MG63 (cell line): ENCODE measurements at regions not wholly inside any gene's neighbourhood (a gene's known extent, or its start where the extent isn't known, plus 50 kb on each side); places are given as distances from the start of the nearest gene placed in this dataset.
"Not testable (repeated sequence)": the region's sequence is repeated elsewhere in the genome, so short reads cannot be mapped to it uniquely, and the experiment has no call there.

ENCODE experiments used
- DNase-seq: peaks from one replicate; pipeline ENCODE4 v3.0.0-alpha.2; 2020
- H3K27me3 ChIP-seq: fragments of 250-450 bp; sonication (Bioruptor Pico); 2 replicates; pipeline ENCODE4 v1.5.1; 2020; ENCODE audit warnings: mild to moderate bottlenecking, moderate library complexity
- H3K36me3 ChIP-seq: fragments of 250-450 bp; sonication (Bioruptor Pico); 2 replicates; pipeline ENCODE4 v1.5.1; 2020; ENCODE audit warnings: mild to moderate bottlenecking, moderate library complexity
- H3K4me3 ChIP-seq: fragments of 250-450 bp; sonication (Bioruptor Pico); 2 replicates; pipeline ENCODE4 v1.5.1; 2020; ENCODE audit warnings: mild to moderate bottlenecking, moderate library complexity
- H3K9me3 ChIP-seq: fragments of 250-450 bp; sonication (Bioruptor Pico); 2 replicates; pipeline ENCODE4 v1.5.1; 2020; ENCODE audit warnings: mild to moderate bottlenecking, moderate library complexity

DNA sequence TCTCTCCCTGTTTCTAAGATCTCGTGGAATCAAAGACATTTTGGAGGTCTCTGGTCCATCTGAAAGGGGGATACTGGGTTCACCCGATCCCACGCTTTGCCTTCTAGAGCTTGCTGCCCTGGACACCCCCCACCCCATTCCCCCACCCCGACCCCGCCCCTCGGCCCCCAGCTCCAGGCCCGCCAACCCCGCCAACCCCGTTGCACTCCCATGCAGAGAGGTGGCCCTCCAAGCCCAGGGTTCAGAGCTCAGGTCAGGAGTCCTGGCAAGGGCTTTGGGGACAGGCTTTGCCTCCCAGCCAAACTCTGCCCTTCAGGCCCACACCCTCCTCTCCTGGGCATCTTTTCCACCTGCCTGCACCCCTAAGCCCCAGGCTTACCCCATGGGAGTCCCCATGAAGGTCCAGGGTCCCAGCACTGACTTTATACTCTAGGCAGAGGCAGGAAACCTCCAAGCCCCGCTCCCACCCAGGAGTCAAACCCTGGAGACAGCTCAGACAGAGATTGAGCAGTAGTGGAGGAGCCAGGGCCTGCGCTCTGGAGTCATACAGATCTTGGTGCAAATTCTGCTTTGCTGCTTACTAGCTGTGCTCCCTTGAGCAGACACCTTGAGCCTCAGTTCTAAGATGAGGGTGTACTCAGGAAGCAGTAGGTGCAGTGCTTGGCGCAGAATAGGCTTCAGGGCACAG is 155.9 kb downstream of the FOXD2 start:
- no peaks in the 10 kb centered on the region for H3K9me3 ChIP-seq
- DNase-seq = no peak
- no peak overlapping the region for H3K4me3 ChIP-seq
- no peaks in the 10 kb centered on the region for H3K36me3 ChIP-seq
- H3K27me3 ChIP-seq = no peaks in the 10 kb centered on the region

DNA sequence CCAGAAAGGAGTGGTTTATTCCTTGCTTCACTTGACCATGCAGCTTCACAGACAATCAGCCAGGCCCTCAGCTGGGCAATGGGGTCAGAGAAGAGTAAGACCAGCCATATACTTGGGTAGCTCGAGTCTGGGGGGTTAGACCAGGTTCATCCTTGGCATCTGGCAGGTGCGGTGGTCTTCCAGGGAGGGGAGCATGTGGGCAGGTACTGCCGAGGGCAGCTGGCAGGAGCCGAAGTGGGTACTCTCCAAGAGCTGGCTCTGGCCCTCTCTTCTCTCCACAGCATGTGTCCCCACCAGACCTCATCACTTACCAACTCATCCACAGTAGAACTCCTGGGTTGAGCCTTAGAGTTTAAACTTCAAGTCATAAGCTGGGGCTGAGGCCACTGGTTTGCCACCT is 156.8 kb downstream of the FOXD2 start:
- no peaks in the 10 kb centered on the region for H3K36me3 ChIP-seq
- peaks cover 2% of the 10 kb centered on the region for H3K9me3 ChIP-seq
- H3K4me3 ChIP-seq = no peak overlapping the region
- no peaks in the 10 kb centered on the region for H3K27me3 ChIP-seq
- DNase-seq = no peak

DNA sequence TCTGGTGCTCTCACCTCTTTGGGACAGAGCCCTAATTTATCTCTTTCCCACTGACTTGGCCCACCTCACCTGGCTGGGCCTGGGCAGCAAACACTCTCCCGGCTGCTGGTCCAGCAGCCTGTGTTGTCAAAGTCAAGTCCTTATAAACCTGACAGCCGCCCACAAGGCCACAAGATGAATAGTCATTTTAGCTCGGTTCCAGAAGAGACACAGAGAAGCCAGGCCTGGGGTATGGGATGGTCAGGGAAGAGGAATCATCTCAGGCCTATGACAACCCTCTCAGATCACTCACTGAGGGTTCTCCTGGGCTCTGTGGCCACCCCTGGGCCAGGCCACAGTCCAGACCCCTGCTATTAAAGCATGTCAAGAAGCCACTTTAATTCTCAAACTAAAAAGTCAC is 158.5 kb downstream of the FOXD2 start:
- H3K4me3 ChIP-seq = no peak overlapping the region
- no peak for DNase-seq
- H3K36me3 ChIP-seq = no peaks in the 10 kb centered on the region
- H3K9me3 ChIP-seq = peaks cover 12% of the 10 kb centered on the region
- H3K27me3 ChIP-seq = no peaks in the 10 kb centered on the region

- DNase-seq = no peak
- Histone ChIP-seq H3K9me3 (peaks cover 12% of the 10 kb centered on the region), H3K27me3 (no peaks in the 10 kb centered on the region), H3K36me3 (no peaks in the 10 kb centered on the region), H3K4me3 (no peak overlapping the region)
These were observed 160.5 kb downstream of the FOXD2 start for GRCh38 chr1:47598357-47598756.

DNA sequence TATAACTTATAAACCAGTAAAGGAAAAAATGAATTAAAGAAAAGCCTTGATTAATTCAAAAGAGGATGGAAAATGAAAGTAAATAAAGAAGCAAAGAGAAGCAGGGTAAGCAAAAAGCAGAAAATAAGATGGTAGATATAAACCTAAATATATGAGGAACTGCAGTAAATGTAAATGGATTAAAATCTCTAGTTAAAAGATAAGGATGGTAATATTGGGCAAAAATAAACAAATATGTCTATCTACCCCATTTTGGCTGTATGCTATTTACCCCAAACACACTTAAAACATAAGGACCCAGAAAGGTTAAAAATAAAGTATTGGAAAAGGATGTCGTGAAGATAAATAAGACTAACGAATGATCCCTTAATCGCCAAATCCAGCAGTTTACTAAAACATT is 161.9 kb downstream of the FOXD2 start:
- Histone ChIP-seq H3K27me3 (no peaks in the 10 kb centered on the region), H3K4me3 (no peak overlapping the region), H3K36me3 (no peaks in the 10 kb centered on the region), H3K9me3 (peaks cover 12% of the 10 kb centered on the region)
- DNase-seq = no peak

GRCh38 chr1:47602491-47602890 is 164.6 kb downstream of the FOXD2 start:
- H3K9me3 ChIP-seq = peaks cover 12% of the 10 kb centered on the region
- not testable (repeated sequence) for H3K36me3 ChIP-seq, H3K4me3 ChIP-seq, DNase-seq, H3K27me3 ChIP-seq

DNA sequence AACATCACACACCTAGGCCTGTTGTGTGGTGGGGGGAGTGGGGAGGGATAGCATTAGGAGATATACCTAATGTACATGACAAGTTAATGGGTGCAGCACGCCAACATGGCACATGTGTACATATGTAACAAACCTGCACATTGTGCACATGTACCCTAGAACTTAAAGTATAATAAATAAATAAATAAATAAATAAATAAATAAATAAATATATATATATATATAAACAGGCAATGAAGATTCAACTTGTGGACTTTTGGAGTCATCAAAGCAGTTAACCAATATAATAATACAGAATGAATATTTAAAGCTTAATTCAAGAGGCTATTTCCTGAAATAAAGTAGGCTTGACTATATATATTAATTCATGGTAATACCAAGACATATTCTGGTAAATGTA is 167.0 kb downstream of the FOXD2 start:
- not testable (repeated sequence) for H3K36me3 ChIP-seq, H3K27me3 ChIP-seq, DNase-seq, H3K4me3 ChIP-seq, H3K9me3 ChIP-seq

GRCh38 chr1:47608296-47608875 is 170.5 kb downstream of the FOXD2 start:
- Histone ChIP-seq H3K4me3 (no peak overlapping the region), H3K36me3 (no peaks in the 10 kb centered on the region)
- no peak for DNase-seq

DNA sequence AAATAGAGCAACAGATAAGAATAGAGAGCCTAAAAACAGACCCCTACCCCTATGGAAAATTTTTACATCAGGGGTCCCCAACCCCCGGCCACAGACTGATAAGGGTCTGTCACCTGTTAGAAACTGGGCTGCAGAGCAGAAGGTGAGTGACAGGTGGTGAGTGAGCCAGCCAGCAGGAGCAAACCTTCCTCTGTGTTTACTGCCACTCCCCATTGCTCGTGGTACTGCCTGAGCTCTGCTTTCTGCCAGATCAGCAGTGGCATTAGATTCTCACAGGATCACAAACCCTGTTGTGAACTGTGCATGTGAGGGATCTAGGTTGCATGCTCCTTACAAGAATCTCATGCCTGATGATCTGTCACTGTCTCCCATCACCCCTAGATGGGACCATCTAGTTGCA is 174.1 kb downstream of the FOXD2 start:
- no peaks in the 10 kb centered on the region for H3K36me3 ChIP-seq
- no peak for DNase-seq
- H3K4me3 ChIP-seq = no peak overlapping the region
- H3K9me3 ChIP-seq = no peaks in the 10 kb centered on the region
- no peaks in the 10 kb centered on the region for H3K27me3 ChIP-seq

More at GRCh38 chr1:47608296-47608875, 170.5 kb downstream of the FOXD2 start:
- Histone ChIP-seq H3K9me3 (no peaks in the 10 kb centered on the region; the same call in 1 of the 2 replicates), H3K27me3 (no peaks in the 10 kb centered on the region)

GRCh38 chr1:47612819-47613218 is 175.0 kb downstream of the FOXD2 start:
- no peaks in the 10 kb centered on the region for H3K36me3 ChIP-seq
- H3K9me3 ChIP-seq = no peaks in the 10 kb centered on the region
- no peaks in the 10 kb centered on the region for H3K27me3 ChIP-seq
- no peak overlapping the region for H3K4me3 ChIP-seq
- no peak for DNase-seq

- Histone ChIP-seq H3K36me3 (no peaks in the 10 kb centered on the region), H3K4me3 (no peak overlapping the region), H3K9me3 (no peaks in the 10 kb centered on the region), H3K27me3 (no peaks in the 10 kb centered on the region)
- no peak for DNase-seq
These were observed 178.2 kb downstream of the FOXD2 start for GRCh38 chr1:47616036-47616435.

DNA sequence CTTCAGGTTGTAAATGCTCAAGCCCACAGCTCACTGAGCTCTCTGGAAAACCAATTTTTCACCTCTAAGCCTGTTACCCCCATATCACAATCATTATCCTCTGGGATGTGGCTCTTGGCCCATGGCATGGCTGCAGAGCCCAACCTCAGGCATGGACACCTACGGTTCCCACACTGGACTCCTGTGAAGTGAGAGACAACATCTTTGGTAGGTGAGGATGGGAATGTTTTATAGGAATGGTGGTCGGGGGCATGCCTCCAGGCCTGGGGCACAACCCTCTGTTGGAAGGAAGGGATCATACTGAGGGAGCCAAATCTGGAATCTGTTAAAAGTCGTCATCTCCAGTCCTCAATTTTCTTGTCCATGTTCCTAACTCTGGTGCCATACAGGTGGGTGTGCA is 179.1 kb downstream of the FOXD2 start:
- no peak overlapping the region for H3K4me3 ChIP-seq
- H3K27me3 ChIP-seq = no peaks in the 10 kb centered on the region
- no peaks in the 10 kb centered on the region for H3K9me3 ChIP-seq
- DNase-seq = no peak
- H3K36me3 ChIP-seq = no peaks in the 10 kb centered on the region

DNA sequence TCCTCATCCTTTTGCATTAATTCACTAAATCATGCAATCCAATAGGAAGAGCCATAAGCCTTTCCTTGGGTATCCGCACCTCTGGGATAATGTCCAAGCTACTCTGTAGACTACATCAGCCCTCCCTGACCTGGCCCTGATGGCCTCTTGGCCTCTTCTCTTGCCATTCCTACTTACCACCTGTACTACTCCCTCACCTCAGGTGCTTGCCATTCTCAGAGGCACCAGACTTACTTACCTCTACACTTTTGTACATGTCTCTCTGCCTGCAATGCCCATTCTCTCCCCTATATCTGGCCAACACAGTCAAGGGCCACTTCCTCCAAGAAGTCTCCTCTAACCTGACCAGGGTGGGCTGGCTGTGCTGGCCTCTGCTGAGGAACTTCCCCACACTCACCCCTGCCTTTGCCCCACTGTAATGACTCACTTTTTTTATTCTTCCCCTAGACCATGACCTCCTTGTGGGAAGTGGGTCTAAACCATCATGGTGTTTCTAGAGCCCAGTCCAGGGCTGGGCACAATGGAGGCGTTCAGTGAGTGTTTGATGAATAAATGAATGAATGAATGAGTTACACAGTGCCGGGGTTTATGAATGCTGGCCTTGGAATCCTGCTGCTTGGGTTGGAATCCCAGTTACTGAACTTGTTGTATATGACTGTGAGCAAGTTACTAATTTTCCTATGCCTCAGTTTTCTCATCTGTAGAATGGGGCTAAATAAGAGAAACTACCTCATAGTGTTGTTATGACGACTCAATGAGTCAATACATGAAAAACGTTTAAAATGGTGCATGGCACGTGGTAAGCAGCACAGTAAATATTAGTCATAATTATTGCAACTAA is 179.8 kb downstream of the FOXD2 start:
- no peak overlapping the region for H3K4me3 ChIP-seq
- no peaks in the 10 kb centered on the region for H3K36me3 ChIP-seq
- no peak for DNase-seq
- no peaks in the 10 kb centered on the region for H3K27me3 ChIP-seq
- H3K9me3 ChIP-seq = no peaks in the 10 kb centered on the region

DNA sequence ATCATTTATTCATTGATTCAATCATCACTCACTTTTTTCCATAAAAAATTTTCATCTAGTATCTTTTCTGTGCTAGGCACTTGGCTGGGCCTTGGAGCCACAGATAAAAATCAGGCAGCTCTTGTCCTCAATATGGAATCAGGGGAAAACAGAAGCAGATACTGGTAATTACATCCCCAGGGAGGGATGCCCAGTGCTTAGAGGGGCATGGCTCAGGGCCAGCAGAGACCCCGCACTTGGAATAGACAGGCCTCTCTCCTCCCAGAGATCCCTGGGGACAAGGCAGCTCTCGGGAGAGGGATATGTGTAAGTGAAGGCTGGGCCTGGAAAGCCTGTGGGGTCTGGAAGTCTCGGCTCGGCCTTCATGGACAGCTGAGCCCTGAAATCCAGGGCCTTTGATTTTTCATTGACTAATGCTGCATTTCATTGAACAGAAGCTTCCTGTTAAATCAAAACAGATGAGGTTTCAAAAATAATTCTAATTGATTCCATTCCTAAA is 180.4 kb downstream of the FOXD2 start:
- H3K36me3 ChIP-seq = no peaks in the 10 kb centered on the region
- no peak for DNase-seq
- H3K4me3 ChIP-seq = no peak overlapping the region
- H3K9me3 ChIP-seq = no peaks in the 10 kb centered on the region
- no peaks in the 10 kb centered on the region for H3K27me3 ChIP-seq

DNA sequence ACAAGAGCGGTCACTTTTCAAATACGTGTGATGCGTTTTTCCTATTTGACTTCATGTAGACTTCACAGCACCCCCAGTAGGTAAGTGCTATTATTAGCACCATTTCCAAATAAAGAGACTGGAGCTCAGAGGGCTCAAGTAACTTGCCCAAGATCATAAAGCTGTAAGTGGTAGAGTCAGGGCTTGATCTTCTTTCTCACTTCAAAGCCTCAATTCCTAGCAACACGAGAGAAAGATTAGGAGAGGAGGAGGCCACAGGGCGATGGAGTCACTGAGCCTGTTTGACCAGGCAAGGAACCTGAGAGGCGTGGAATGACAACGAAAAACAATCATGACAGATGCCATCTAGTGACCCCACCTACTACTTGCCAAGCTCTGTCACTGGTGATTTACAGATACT is 181.0 kb downstream of the FOXD2 start:
- H3K9me3 ChIP-seq = no peaks in the 10 kb centered on the region
- DNase-seq = no peak
- no peak overlapping the region for H3K4me3 ChIP-seq
- no peaks in the 10 kb centered on the region for H3K27me3 ChIP-seq
- H3K36me3 ChIP-seq = no peaks in the 10 kb centered on the region

GRCh38 chr1:47621483-47621882 is 183.6 kb downstream of the FOXD2 start:
- no peak for DNase-seq
- Histone ChIP-seq H3K27me3 (no peaks in the 10 kb centered on the region), H3K9me3 (no peaks in the 10 kb centered on the region), H3K4me3 (no peak overlapping the region), H3K36me3 (no peaks in the 10 kb centered on the region)

DNA sequence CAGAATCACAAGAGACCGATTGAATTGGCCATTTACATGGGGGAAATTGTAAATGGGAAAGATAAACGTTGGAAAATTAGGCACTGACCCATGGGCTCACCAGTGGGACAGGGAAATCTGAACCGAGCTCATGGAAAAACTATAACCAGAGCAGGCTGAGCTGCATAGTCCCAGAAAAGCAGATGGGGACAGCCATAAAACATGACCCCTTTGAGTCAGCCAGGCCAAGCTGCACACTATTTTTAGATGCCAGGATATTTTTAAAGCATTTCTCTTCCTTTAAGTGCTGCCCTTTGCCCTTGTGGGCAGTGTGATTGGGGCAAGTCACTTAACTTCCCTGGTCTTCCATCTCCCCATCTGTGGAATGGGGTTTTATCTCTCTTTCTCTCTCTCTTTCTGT is 184.1 kb downstream of the FOXD2 start:
- DNase-seq = no peak
- no peaks in the 10 kb centered on the region for H3K27me3 ChIP-seq

More for the DNA sequence above, 184.1 kb downstream of the FOXD2 start:
- no peaks in the 10 kb centered on the region for H3K9me3 ChIP-seq
- H3K4me3 ChIP-seq = no peak overlapping the region
- H3K36me3 ChIP-seq = no peaks in the 10 kb centered on the region
